G401.6 (cell line): ENCODE measurements at regions not wholly inside any gene's neighbourhood (a gene's known extent, or its start where the extent isn't known, plus 50 kb on each side); places are given as distances from the start of the nearest gene placed in this dataset.

Experiments used
- FAIRE-seq: peaks from 2 replicates; lab custom pipeline; 2012; peaks lifted over from hg19 to GRCh38; lab: Jason Lieb, UNC

DNA sequence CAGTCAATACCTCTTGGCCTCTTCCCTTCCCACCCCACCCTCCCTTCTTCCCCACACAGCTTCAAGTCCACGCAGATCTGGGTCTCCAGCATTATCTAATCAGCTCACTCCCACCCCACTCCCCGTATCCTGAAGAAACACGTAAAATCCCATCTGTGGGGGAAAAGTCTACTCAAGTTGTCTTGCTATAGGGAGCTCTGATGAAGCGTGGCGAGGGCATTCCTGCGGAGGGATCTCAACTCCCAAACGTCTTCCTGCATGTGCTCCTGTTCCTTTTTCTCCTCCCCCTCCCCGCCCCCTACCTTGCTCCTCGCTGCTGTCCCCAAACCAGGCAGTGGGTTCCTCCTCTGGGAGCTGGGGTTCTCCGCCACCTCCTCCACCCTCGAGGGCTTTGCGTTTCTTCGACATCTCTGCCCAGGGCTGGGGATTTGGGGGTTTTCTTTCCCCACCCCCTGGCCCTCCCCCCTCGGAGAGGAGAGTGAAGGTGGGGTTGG is 181.8 kb downstream of the TBXT start:
- FAIRE-seq = no peak

DNA sequence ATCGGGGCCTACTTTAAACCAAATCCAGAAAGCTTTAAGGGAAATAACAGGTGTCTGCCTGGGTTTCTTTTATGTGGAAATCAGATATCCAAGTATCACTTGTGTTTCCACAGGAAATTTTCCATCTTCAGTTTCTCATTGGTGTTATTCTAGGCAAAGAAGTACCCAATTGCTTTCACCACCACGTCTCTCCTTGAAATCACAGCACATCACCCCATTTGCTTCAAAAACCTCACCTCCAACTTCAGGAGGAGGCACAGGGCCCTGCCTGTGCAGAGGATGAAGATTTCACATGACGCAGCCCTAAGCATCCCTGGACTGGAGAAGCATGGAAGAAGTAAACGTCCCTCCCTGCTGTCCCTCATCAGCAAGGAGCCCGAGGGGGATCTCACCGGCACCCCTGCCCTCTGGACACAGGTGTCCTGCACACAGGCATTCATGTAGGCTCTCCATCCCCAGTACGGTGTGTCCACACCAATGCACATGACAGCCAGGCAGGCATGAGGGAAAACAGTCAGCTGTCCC is 182.3 kb downstream of the TBXT start:
- FAIRE-seq = no peak

DNA sequence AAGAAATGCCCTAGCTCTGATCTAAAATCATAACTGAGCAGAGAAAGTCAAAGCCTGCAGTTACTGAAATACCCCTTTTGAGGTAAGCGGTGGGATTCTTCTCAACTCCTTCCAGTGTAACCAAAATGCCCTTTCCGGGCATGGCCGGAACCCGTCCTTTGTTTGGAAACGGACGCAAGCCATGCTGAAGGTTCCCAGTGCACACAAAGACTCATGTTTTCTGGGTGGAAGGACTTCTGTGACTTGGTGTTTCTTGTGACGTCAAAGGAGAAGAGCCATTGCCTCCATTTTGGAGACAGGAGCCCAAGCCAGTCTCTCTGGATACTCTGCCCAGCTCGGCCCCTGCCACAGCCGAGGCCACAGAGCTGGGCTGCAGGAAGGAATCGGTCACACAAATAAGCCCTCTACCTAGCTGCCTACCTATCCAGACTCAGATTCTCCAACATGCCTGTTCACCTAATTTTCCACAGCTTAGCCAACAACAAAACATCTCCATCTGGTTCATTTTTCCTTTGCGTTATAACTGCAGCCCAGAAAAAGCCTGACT is 182.8 kb downstream of the TBXT start:
- FAIRE-seq = no peak

DNA sequence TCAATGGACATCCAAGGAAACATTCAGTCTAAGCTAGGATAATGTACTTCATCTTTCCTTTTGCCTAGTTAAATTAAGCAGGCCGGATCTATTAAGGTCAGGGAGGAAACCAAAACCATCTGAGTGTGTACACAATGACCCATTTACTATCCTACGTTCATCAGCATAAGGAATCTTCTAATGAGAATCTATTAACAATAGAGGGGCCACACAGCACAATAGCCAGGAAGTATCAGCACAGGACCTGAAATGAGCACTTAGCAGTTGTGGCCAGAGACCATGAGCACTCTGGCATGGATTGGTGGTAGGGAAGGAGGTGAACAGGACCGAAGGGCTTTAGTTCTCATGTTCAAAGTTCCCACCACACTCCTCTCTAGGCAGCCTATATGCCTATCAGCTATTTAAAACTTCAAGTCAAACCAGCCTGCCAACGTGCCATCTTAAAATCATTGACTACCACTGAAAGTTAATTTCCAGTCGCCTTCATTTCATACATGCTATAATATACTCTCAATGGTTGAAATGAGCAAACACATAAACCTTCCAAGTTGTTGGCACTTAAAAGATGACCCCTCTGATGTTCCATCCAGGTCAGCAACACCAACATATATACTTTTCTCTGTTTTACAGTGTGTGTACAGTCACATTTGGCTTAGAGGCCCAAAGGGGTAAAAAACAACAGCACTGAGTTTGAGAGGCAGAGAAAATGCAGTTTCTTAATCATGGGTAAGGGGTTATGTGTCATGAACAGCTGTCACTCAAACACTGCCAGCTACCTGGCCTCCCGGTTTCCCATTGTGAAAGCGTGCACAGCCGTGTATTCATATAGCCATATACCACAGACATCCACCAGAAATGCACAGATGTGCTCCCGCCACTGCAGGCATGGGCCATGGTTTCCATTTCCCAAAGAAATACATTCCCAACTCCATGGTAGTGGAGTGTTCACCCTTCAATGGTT is 184.3 kb downstream of the TBXT start:
- no peak for FAIRE-seq

DNA sequence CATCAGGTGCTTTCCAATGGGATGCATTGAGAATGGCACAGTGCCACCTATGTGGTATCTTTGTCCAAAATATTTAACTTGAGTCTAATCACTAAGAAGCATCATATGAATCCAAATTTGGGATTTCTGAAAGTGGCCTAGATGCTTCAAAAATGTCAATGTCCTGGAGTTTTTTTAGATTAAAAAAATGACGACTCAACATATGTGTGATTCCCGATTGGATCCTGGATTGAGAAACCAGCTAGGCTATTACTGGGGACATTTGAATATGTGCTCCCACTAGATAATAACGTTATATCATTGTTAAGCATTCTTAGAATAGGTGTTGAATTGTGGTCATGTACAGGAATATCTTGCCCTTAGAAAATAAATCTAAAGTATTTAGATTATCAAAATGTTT is 189.2 kb downstream of the TBXT start:
- FAIRE-seq = no peak

DNA sequence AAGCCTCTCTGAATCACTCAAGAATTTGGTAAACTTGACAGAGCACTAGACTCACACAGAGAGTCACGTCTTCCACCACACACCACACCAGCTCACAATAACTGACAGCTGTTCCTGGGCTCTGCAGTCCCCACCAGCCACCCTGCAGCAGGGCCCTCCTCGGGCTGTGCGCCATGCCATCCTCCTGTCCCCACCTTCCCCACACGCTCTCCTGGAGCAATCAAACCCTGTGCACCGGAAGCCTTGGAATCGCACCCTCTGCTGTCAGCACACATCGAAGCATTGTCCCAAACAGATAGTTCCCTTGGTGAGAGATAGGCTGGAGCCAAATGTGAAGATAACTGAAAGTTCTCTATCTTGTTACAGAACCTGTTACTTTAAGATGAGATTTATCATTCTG is 191.0 kb downstream of the TBXT start:
- FAIRE-seq = no peak

DNA sequence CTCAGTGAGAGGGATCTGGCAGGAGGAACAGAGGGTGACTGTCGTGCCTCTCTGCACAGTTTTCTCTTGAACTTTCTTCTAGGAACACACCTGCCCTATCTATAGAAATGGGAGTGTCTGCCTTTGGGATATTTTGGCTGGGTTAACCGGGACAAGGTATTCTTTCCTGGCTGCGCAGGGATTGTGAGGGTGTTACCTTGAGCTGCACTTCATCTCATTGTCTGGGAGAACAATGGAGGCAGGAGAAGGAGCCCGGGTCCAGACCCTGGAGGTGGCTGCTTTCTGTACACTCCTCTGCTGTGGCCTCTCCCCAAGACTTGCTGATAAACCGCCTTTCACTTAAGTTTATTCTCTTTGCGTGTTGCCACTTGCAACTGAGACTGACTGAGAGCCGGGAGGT is 192.8 kb downstream of the TBXT start:
- FAIRE-seq = no peak

DNA sequence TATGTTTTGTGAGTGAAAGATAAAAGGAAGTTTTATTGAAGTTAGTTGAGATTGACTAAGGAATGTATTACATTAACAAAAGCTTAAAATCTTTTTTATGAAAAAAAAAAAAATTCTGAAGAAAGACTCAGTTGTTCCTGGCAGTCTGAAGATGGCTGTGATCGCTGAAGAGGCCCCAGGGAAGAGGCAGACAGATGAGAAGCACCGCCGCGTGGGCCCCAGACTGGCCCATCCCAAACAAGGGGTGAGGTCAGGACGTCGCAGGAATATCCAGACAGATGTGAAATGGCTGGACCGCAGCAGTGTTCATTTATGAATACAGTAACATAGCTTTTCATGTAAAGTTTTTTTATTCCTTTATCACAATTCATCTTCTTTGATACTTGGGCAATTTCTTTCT is 194.2 kb downstream of the TBXT start:
- no peak for FAIRE-seq

DNA sequence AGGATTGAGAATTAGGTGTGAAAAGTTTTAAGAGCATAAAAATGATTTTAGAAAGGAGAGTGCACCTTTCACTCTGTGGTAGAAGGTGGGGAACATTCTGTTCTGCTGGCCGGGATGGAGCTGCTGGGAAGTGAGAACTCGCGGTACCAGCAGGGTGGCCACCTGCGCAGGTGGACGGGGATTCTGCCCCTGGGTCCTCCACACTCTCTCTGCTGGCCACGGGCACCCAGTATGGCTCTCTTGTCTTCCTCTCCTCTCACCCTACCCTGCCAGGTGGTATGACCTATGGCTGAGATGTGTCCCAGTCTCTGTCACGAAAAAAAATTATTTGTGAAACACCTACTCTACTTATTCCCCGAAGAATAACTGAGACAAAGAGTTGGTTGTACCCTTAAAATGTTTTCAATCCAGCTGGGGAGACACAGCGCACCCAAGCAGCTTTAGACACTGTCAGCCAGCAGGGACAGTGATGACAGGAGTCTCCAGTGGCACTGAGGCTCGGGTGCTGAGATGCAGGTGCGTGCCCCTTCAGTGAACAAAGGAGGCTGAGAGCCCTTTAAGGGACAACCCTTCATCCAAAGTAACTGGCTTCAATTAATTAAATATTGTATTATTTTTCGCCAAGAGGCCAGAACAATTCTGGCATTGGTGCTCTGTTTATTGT is 195.4 kb downstream of the TBXT start:
- FAIRE-seq = no peak

DNA sequence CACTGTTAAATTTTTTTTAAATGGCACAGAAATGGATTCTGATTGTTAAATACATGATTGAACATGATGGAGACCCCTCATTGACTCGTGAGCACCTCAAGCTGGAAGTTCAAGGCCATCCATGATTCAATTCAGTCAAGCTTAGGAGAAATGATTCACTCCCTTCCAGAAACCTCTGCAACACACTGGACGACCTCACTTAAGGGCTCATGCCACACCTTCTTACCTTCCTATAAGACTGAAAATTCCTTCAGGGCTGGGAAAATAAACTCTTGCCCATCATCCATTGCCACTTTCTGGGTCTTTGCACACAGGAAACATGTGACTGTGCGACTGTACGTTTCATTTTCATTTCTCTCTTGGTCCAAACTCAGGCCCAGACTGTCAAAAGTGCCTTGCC is 196.4 kb downstream of the TBXT start:
- FAIRE-seq = no peak

DNA sequence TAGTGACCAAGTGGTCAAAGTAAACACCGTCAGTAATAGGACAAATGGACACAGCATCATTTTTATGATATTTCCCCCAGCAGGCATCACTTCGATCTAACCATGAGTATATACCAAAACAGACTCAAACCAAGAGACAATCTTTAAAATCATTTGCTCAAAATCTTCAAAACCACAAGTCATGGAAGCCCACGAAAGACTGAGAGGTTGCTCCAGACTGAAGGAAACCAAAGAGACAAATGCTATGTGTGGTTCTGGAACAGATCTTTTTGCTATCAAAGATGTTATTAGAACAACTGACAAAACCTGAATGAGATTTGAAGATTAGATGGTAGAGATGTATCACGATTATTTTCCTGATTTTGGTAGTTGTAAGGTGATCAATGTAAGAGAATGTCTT is 197.7 kb downstream of the TBXT start:
- no peak for FAIRE-seq

DNA sequence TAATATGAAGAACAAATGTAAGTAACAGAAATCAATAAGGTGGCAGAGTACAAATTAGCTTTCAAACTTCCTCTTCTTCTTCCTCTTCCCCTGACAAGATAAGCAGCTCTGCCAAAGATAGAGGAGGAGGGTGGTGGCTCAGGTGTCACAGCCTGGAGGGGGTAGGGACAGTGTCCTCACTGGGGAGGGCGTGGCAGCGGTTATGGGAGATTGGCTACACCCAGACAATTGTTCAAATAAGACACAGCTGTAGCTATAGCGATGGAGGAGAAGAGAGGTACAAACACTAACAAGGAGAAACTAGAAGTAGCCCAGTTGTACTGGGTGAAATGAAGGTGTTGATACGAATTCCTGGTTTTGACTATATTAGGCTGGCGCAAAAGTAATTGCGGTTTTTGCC is 198.5 kb downstream of the TBXT start:
- no peak for FAIRE-seq

DNA sequence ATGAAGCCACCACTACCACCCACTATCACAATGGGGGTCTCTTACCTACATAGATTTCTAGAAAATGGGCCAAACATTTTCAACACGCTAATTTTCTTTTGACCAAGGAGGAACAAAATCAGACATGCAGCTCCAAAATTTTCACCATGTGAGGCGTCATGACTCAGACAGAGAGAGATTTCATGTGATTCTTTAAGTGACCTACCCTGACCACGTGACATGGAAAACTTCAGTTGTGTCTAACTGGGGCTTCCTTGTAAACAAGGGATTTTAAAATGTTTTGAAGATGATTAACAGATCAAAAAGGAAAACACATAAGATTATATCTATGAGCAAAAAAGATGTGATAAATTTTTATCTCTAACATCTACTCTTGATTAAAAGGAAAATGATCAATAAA is 199.2 kb downstream of the TBXT start:
- FAIRE-seq = no peak

DNA sequence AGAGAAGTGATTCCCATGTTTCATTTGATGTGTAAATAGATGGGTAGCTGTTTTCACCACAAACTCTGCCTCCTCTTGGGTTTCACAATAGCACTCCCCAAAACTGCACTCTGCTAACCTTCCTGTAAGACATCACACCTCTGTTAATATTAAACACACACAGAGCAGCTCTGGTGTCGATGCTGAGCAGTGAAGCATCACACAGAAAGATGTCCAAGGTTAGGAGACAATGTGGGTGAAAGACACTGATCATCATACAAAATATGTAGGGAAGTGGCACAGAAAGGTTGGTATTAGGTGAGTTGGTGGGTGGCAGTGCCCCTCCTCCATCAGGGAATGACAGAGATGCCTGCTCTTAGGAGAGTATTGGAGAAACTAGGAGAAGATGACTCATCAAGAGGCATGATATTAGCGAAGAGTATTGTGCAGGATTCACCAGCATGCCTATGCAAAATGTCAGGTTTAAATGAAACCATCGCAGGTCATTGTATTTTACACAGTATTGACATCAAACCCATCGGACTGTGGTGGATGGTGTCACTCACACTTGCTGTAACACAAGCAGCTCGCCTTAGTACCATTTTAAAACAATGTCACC is 199.7 kb downstream of the TBXT start:
- FAIRE-seq = no peak

DNA sequence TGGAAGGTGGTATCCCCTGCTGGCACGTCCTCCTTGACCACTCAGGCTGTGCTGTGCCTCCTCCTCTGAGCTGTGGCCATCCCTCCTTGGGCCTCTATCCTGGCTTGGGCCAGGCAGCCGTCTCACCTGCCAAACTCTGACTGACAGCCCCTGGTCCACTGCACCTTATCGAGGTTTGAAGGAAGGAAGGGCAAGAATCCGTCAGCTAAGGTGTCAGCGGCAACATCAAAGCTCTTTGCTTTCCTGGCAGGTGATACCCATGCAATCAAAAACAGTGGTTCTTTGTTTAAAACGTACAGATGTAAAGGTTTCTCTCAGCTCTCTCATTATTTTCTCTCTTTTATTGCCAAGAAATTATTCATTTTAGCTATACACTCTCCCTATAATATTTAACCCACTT is 203.9 kb downstream of the TBXT start:
- FAIRE-seq = no peak

DNA sequence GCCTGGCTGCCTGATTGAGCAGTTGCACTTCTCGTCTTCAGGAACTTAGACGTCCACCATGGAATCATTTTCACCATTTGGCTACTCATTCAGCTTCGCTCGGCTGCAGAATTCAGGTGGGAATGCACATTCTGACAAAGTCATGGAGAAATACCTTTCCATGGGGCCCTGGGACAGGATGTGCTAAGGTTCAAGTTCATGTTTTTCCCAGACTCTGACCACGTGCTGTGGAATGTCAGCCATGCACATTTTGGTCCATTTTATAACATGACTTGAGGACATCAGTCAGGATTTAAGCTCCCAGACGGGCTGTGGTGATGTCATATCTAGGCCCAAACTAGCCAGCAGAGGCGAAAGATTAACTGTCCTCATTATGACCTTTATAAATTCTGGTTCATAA is 205.3 kb downstream of the TBXT start:
- FAIRE-seq = no peak

DNA sequence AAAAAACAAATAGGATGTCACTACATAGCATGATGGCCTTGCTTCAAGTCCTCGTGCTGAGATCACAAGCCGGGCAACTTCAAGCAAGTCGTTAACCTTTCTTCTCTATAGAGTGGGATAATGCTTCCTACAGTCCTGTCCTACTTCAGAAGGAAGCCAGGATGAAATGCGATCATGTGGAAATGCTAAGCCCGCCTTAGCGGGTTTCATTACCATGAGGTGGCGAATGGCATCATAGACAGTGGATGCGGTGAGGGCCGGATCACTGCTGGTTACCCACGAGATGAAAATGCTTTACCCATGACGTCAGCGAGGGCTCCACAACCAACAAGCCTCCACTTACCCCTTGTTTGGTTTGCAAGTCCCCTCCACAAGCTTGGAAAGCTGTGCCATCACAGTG is 206.4 kb downstream of the TBXT start:
- no peak for FAIRE-seq

DNA sequence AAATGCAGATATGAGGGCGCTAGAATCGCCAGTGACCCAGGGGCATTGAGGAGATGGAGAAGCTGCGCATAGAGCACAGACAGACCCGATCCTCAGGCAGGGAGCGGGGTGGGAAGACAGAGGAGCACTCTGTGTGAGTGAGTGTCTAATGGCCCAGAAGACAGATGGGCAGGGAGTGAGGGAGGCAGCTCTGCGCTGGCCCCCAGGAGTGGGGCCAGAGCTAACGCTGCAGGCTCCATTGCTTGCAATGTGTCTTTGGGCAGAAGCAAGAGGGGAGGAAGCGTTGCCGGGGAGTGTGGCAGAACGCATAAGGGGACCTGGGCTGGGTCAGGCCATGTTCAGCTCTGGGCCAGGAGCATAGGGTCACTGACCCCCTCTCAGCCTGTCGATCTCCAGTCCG is 207.0 kb downstream of the TBXT start:
- no peak for FAIRE-seq

DNA sequence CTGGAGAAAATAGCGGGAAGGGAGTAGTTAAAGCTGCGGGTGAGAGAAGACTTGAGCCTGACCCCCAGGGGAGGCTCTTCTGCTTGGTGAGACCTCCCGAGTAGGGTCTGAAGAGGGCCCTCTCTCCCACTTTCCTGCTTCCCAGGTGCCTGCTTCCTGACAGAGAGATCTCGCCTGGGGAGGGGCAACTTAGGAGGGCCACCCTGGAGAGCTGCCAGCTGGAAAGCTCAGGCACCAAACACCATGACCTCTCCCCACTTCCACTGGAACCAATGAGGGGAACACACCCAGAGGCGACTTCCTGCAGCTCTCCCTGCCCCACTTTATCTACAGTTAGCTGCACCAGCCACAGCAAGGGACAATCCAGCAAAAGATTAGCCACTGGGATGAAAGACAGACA is 208.0 kb downstream of the TBXT start:
- FAIRE-seq = no peak

DNA sequence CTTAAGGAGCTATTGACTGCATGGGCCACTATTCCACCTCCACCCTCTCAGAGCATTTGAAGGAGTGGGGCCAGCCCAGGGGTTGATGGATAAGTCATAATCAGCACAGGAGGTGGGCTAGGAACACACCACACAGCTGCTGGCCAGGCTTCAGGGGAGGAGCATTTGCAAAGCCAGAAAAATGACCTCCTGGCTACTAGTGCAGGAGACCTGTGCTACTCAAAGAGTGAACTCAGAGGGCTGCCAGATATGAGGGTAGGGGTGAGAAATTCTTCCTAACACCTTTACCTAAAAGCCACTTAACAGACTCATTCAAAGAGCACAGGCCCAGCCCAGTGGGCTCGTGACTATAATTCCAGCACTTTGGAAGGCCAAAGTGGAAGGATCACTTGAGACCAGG is 210.8 kb downstream of the TBXT start:
- no peak for FAIRE-seq

DNA sequence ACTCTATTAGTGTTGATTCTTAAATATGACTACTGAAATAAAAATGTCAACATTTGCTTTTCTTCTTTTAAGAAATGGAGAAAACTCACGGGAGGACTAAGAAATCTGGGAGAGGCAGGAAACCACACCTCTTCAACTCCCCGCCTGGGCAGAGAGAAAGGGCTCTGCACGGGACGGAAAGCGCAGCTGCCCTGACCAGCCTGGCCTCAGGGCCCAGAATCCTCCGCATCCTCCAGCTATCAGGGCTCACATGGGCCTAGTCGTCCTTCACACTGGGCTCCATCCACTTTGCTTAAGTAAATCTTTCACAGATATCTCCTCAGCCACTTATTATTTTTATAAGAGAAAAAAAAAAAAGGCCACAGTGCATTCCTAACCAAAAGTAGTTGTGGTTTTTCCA is 215.1 kb downstream of the TBXT start:
- FAIRE-seq = no peak

DNA sequence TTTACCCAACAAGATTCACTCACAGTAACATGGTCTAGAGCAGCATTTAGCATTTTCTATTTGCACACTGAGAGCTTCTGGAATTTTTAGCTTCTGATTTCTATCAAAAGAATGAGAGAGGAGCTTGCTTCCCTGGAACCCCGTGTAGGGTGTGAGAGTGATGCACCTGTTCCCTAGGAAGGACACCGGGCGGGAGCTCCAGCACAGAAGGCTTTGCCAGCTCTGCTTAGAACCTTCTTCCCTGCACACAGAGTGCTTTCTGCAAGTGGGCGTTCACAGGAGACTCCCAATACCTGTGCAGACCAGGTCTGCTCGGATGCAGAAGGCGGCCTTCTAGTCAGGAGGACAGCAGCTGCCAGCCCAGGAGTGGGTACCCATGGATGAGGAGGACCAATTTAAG is 217.3 kb downstream of the TBXT start:
- FAIRE-seq = no peak

DNA sequence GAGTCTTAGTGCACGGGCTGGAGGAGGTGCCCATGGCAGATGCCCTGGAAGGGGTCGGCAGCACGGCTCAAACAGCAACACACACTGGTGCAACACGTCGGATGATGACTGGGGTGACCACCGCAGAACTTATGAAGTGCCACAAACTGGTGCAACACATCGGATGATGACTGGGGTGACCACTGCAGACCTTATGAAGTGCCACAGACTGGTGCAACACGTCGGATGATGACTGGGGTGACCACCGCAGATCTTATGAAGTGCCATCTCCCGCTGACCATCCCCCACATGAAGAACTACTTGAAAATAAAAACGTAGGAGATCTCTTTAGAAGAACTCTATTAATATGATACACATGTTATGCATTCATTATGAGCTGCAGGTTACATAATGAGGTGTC is 218.3 kb downstream of the TBXT start:
- no peak for FAIRE-seq
